Nephron (organoid): ENCODE measurements at regions not wholly inside any gene's neighbourhood (a gene's known extent, or its start where the extent isn't known, plus 50 kb on each side); places are given as distances from the start of the nearest gene placed in this dataset.

Source experiments
- H3K27ac Mint-ChIP-seq, 3 experiments: 2 replicates each; pipeline ENCODE4 v1.8.0; 2020; ENCODE audit warnings: mixed read lengths in 3 of 3, mild to moderate bottlenecking in 2 of 3, moderate library complexity in 1 of 3
- H3K27me3 Mint-ChIP-seq: 2 replicates; pipeline ENCODE4 v1.8.0; 2021; ENCODE audit warnings: low read depth, mild to moderate bottlenecking, moderate library complexity, mixed read lengths
- H3K36me3 Mint-ChIP-seq: 2 replicates; pipeline ENCODE4 v1.8.0; 2020; ENCODE audit warnings: low read depth, mixed read lengths
- H3K4me1 Mint-ChIP-seq: 2 replicates; pipeline ENCODE4 v1.8.0; 2020; ENCODE audit warnings: mixed read lengths
- H3K4me3 Mint-ChIP-seq, 3 experiments: 2 replicates each; pipeline ENCODE4 v1.8.0; 2020; ENCODE audit warnings: mild to moderate bottlenecking in 3 of 3, mixed read lengths in 3 of 3, moderate library complexity in 2 of 3
- H3K9me3 Mint-ChIP-seq: 2 replicates; pipeline ENCODE4 v1.8.0; 2020; ENCODE audit warnings: mixed read lengths
- CTCF ChIP-seq, 3 experiments: fragments of 200-600 bp; sonication (generic); IDR thresholded peaks; one replicate each; pipeline ENCODE4 v1.5.0; 2021; ENCODE audit warnings: antibody characterized with exemption in 3 of 3; ENCODE audit not compliant: unreplicated experiment in 3 of 3

GRCh38 chr5:165504674-165505073 lies 1999.3 kb downstream of the MAT2B start:
- Mint-ChIP-seq H3K27ac (peak overlapping the region in 1 of 3 experiments; percentile 78), H3K27me3 (no peaks in the 10 kb centered on the region), H3K4me3 (no peak overlapping the region), H3K9me3 (peaks cover 12% of the 10 kb centered on the region), H3K4me1 (peaks cover 10% of the 10 kb centered on the region), H3K36me3 (peaks cover 9% of the 10 kb centered on the region)
- no peak for TF ChIP-seq CTCF (IDR thresholded peaks at IDR 0.05; ENCODE audit: unreplicated experiment in 3 of 3)

GRCh38 chr5:165508286-165508685 lies 2002.9 kb downstream of the MAT2B start:
- H3K4me3 Mint-ChIP-seq, result no peak overlapping the region
- H3K27me3 Mint-ChIP-seq, result no peaks in the 10 kb centered on the region
- peaks cover 9% of the 10 kb centered on the region for H3K36me3 Mint-ChIP-seq
- TF ChIP-seq CTCF (IDR thresholded peaks at IDR 0.05; ENCODE audit: unreplicated experiment in 3 of 3), result no peak
- no peak overlapping the region for H3K27ac Mint-ChIP-seq
- peaks cover 7% of the 10 kb centered on the region for H3K4me1 Mint-ChIP-seq
- peaks cover 12% of the 10 kb centered on the region for H3K9me3 Mint-ChIP-seq

DNA sequence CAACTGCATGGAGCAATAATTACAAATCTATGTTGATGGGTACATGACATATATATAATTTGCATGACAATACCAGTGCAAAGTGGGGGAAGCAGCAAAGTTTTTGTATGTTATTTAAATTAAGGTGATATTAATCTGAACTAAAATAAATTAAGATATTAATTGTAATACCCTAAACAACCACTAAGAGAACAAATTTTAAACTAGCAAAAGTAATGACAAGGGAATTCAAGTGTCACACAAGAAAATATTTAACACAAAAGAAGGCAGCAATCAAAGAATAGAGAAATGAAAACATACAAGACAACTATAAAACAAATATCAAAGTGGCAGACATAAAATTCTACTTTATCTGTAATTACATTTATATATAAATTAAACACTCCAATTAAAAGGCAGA lies 2003.4 kb downstream of the MAT2B start:
- H3K4me3 Mint-ChIP-seq, result no peak overlapping the region
- peaks cover 9% of the 10 kb centered on the region for H3K36me3 Mint-ChIP-seq
- no peak overlapping the region for H3K27ac Mint-ChIP-seq
- peaks cover 12% of the 10 kb centered on the region for H3K9me3 Mint-ChIP-seq
- no peak for TF ChIP-seq CTCF (IDR thresholded peaks at IDR 0.05; ENCODE audit: unreplicated experiment in 3 of 3)
- peaks cover 3% of the 10 kb centered on the region for H3K4me1 Mint-ChIP-seq
- no peaks in the 10 kb centered on the region for H3K27me3 Mint-ChIP-seq

DNA sequence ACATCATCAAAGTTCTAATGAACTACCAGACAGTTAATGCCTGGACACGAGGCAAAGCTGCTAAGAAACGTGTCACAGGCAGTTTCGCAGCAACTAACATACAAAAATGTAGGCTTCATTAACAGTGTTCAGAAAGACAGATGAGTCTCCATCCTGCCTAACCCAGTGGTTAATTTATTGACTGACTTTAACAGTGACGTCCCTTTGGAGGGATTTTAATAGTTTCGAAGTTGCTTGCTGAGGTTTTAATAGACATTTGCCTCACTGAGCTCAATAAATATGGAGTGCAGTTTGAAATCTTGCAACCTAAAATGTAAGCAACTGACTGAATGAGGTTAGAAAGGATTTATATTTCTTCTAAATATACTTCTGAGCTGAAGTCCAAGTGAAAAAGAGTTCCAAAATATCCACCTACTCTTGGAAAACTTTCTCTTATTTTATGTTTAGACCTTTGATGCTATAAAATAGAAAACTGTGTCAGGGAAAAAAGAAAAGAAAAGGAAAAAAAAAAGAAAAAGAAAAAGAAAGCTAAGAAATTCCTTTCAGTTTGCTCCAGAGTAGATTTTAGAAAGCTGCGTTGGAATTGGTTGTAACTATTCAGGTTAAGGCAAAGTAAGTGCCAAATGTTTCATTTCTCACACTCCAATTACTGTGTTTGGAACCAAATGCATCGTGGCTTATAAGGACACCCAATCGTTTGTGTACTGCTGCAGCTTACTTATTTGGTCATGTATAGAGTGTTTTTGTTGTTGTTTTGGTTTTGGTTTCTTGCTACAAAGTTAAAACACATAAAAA lies 2016.6 kb downstream of the MAT2B start:
- Mint-ChIP-seq H3K36me3 (no peaks in the 10 kb centered on the region), H3K27ac (peak overlapping the region in 2 of 3 experiments; percentile 65 to 91), H3K9me3 (peaks cover 4% of the 10 kb centered on the region), H3K4me1 (peaks cover 7% of the 10 kb centered on the region), H3K4me3 (peak overlapping the region in 1 of 3 experiments; percentile 17), H3K27me3 (no peaks in the 10 kb centered on the region)
- TF ChIP-seq CTCF (IDR thresholded peaks at IDR 0.05; ENCODE audit: unreplicated experiment in 3 of 3), result no peak

DNA sequence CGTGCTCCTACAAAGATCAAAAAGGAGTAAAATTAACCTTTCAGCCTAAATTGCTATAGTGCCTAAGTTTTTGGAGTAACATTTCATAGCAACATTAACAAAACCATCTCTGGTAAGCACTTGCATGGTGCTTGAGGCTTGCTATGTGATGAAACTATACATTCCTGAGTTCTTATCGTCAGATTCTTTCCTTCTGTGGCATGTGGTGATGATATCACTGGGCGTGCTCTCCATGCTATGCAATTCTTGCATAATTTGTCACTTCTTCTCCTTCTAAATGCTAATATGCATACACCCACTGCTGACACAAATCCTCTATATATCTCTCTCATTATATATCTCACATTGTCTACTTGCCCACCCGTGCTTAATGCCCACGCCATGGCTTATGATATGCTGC lies 2019.9 kb downstream of the MAT2B start:
- Mint-ChIP-seq H3K36me3 (peaks cover 6% of the 10 kb centered on the region), H3K27me3 (no peaks in the 10 kb centered on the region), H3K9me3 (peaks cover 28% of the 10 kb centered on the region), H3K4me3 (no peak overlapping the region), H3K4me1 (peaks cover 7% of the 10 kb centered on the region), H3K27ac (no peak overlapping the region)
- TF ChIP-seq CTCF (IDR thresholded peaks at IDR 0.05; ENCODE audit: unreplicated experiment in 3 of 3), result no peak

DNA sequence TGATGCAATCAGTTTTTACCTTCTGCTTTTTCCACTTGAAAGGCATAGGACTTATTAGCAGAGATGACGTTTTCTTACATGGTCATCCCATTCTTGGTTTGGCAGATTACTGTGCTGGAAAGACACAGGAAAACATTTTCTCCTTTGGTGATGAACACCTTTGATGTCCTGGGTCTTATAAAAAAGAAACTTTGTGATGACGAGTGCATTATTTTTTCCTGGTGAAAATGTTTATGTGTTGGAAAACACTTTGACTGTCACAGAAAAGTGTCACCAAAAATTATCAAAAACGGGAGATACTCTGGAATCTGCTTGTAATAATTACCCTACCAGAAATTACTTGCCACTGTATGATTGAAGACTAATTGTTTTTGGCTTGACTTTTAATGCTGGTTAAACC lies 2020.9 kb downstream of the MAT2B start:
- peaks cover 28% of the 10 kb centered on the region for H3K9me3 Mint-ChIP-seq
- H3K4me3 Mint-ChIP-seq, result no peak overlapping the region
- TF ChIP-seq CTCF (IDR thresholded peaks at IDR 0.05; ENCODE audit: unreplicated experiment in 3 of 3), result no peak
- peaks cover 6% of the 10 kb centered on the region for H3K36me3 Mint-ChIP-seq
- H3K4me1 Mint-ChIP-seq, result peaks cover 7% of the 10 kb centered on the region
- no peak overlapping the region for H3K27ac Mint-ChIP-seq
- H3K27me3 Mint-ChIP-seq, result no peaks in the 10 kb centered on the region
